ENCODE measurements at regions not wholly inside any gene's neighbourhood (a gene's known extent, or its start where the extent isn't known, plus 50 kb on each side); places are given as distances from the start of the nearest gene placed in this dataset.

- no peak overlapping the region for H3K27ac ChIP-seq (ENCODE audit: low read depth in 1 of 2, low read length in 2 of 2)
- no peak for DNase-seq (ENCODE audit: low spot score)
- peaks cover 0 to 4% (median 0%) of the 10 kb centered on the region in 4 donors for H3K4me1 ChIP-seq (ENCODE audit: control insufficient read depth in 4 of 4, insufficient read depth in 4 of 4, low read length in 3 of 4)
- peaks cover 0 to 5% (median 1%) of the 10 kb centered on the region in 4 donors for H3K27me3 ChIP-seq (ENCODE audit: control insufficient read depth in 4 of 4, insufficient read depth in 4 of 4, low read length in 3 of 4)
- TF ChIP-seq RAD21 (IDR thresholded peaks at IDR 0.05) (no peak), JUND (IDR thresholded peaks at IDR 0.05) (no peak), MAX (IDR thresholded peaks at IDR 0.05) (no peak), TAF1 (conservative IDR thresholded peaks at IDR 0.05) (no peak), RXRA (IDR thresholded peaks at IDR 0.05) (no peak), EGR1 (IDR thresholded peaks at IDR 0.05; ENCODE audit: low read depth in 2 of 2) (no peak), GABPA (IDR thresholded peaks at IDR 0.05 in 1 of 2, conservative IDR thresholded peaks at IDR 0.05 in 1 of 2) (no peak), REST (IDR thresholded peaks at IDR 0.05) (no peak), NR2F2 (IDR thresholded peaks at IDR 0.05) (no peak), YY1 (IDR thresholded peaks at IDR 0.05) (no peak), HNF4A (conservative IDR thresholded peaks at IDR 0.05) (no peak)
- TF ChIP-seq, protein P1, sequence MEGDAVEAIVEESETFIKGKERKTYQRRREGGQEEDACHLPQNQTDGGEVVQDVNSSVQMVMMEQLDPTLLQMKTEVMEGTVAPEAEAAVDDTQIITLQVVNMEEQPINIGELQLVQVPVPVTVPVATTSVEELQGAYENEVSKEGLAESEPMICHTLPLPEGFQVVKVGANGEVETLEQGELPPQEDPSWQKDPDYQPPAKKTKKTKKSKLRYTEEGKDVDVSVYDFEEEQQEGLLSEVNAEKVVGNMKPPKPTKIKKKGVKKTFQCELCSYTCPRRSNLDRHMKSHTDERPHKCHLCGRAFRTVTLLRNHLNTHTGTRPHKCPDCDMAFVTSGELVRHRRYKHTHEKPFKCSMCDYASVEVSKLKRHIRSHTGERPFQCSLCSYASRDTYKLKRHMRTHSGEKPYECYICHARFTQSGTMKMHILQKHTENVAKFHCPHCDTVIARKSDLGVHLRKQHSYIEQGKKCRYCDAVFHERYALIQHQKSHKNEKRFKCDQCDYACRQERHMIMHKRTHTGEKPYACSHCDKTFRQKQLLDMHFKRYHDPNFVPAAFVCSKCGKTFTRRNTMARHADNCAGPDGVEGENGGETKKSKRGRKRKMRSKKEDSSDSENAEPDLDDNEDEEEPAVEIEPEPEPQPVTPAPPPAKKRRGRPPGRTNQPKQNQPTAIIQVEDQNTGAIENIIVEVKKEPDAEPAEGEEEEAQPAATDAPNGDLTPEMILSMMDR (IDR thresholded peaks at IDR 0.05; ENCODE audit: low read depth, low read length, missing input control): no peak
- H3K9me3 ChIP-seq (ENCODE audit: control insufficient read depth in 4 of 4, low read length in 3 of 4): no peaks in the 10 kb centered on the region
- no peak overlapping the region for H3K9ac ChIP-seq (ENCODE audit: low read depth in 1 of 2, low read length in 2 of 2)
- H3K36me3 ChIP-seq (ENCODE audit: control insufficient read depth in 4 of 4, insufficient read depth in 3 of 4, low read depth in 1 of 4, low read length in 3 of 4): no peaks in the 10 kb centered on the region
- WGBS: 67% methylated on average over 29 of the region's 29 CpGs
- H3K4me3 ChIP-seq (ENCODE audit: low read depth in 1 of 3, low read length in 3 of 3): no peak overlapping the region
These were observed 53.7 kb upstream of the CFAP46 start for GRCh38 chr10:132995909-132996602.

DNA sequence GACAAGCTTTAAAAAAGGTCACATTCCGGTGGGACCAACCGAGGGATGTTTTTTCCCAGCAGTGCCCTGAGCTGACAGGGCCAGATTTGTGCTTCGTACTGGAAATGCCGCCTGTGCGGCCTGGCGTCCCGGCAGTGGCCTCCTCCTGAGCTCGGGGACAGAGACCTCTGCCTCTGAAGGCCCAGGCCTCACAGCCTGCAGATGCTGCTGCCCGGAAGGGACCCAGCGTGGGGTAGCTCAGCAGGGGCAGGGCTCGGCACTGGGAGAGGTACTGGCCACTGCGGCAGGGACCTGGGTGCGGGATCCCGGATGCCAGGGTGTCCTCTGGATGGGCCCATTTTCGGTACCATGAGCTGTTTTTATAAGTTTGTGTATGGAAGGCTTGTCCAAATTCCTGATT lies 52.4 kb upstream of the CFAP46 start:
- Histone ChIP-seq H3K27me3 (ENCODE audit: control insufficient read depth in 4 of 4, insufficient read depth in 4 of 4, low read length in 3 of 4) (peaks cover 0 to 5% (median 1%) of the 10 kb centered on the region in 4 donors), H3K4me1 (ENCODE audit: control insufficient read depth in 4 of 4, insufficient read depth in 4 of 4, low read length in 3 of 4) (peaks cover 0 to 4% (median 0%) of the 10 kb centered on the region in 4 donors), H3K9ac (ENCODE audit: low read depth in 1 of 2, low read length in 2 of 2) (no peak overlapping the region), H3K4me3 (ENCODE audit: low read depth in 1 of 3, low read length in 3 of 3) (peak overlapping the region in 1 of 3 donors; percentile 21), H3K9me3 (ENCODE audit: control insufficient read depth in 4 of 4, low read length in 3 of 4) (no peaks in the 10 kb centered on the region), H3K36me3 (ENCODE audit: control insufficient read depth in 4 of 4, insufficient read depth in 3 of 4, low read depth in 1 of 4, low read length in 3 of 4) (no peaks in the 10 kb centered on the region), H3K27ac (ENCODE audit: low read depth in 1 of 2, low read length in 2 of 2) (no peak overlapping the region)
- no peak for DNase-seq (ENCODE audit: low spot score)
- 75% methylated on average over 15 of the region's 15 CpGs for WGBS
- TF ChIP-seq YY1 (IDR thresholded peaks at IDR 0.05) (no peak), FOXA2 (IDR thresholded peaks at IDR 0.05) (no peak), NR2F2 (IDR thresholded peaks at IDR 0.05) (no peak), HNF4A (conservative IDR thresholded peaks at IDR 0.05) (no peak), ATF3 (IDR thresholded peaks at IDR 0.05) (no peak), ZBTB33 (IDR thresholded peaks at IDR 0.05) (no peak), GABPA (IDR thresholded peaks at IDR 0.05 in 1 of 2, conservative IDR thresholded peaks at IDR 0.05 in 1 of 2) (no peak)
